Activated CD8-positive, alpha-beta T cell treated with anti-CD3 and anti-CD28 coated beads for 36 hours (primary cell): ENCODE measurements at regions not wholly inside any gene's neighbourhood (a gene's known extent, or its start where the extent isn't known, plus 50 kb on each side); places are given as distances from the start of the nearest gene placed in this dataset.

Experiments
- ATAC-seq: fragments of 200-7000 bp; cut with Tn5 transposase; one replicate; pipeline ENCODE4 v1.10.0; 2021; ENCODE audit warnings: mild to moderate bottlenecking, moderate library complexity
- CTCF ChIA-PET: fragments of 350-600 bp; sonication (Branson Sonifier 250); formaldehyde crosslinking; loops from one replicate; lab custom pipeline; 2021; ENCODE audit warnings: antibody characterized with exemption; lab: Charles Lee
- POLR2A ChIA-PET: fragments of 350-600 bp; sonication (Branson Sonifier 250); formaldehyde crosslinking; loops from one replicate; lab custom pipeline; 2021; ENCODE audit warnings: antibody characterized with exemption; lab: Charles Lee
- DNase-seq: peaks from one replicate; pipeline ENCODE4 v3.0.0-alpha.2; 2020
- H3K27ac Mint-ChIP-seq: one replicate; pipeline ENCODE4 v1.8.0; 2021; ENCODE audit warnings: mild to moderate bottlenecking, mixed read lengths
- H3K27me3 Mint-ChIP-seq: one replicate; pipeline ENCODE4 v1.8.0; 2021; ENCODE audit warnings: mixed read lengths
- H3K36me3 Mint-ChIP-seq: one replicate; pipeline ENCODE4 v1.8.0; 2021; ENCODE audit warnings: low read depth, mixed read lengths
- H3K4me1 Mint-ChIP-seq: one replicate; pipeline ENCODE4 v1.8.0; 2021; ENCODE audit warnings: low read depth, mixed read lengths
- H3K4me3 Mint-ChIP-seq: one replicate; pipeline ENCODE4 v1.8.0; 2021; ENCODE audit warnings: mild to moderate bottlenecking, moderate library complexity, mixed read lengths
- H3K9me3 Mint-ChIP-seq: one replicate; pipeline ENCODE4 v1.8.0; 2021; ENCODE audit warnings: mixed read lengths
- CTCF ChIP-seq: fragments of 200-600 bp; IDR thresholded peaks from one replicate; pipeline ENCODE4 v1.8.0; 2022; ENCODE audit warnings: antibody characterized with exemption, mild to moderate bottlenecking
- intact Hi-C: fragments of 100-400 bp; cut with micrococcal nuclease; formaldehyde crosslinking; loops from one replicate; pipeline ENCODE4 v1.10.0; 2022

DNA sequence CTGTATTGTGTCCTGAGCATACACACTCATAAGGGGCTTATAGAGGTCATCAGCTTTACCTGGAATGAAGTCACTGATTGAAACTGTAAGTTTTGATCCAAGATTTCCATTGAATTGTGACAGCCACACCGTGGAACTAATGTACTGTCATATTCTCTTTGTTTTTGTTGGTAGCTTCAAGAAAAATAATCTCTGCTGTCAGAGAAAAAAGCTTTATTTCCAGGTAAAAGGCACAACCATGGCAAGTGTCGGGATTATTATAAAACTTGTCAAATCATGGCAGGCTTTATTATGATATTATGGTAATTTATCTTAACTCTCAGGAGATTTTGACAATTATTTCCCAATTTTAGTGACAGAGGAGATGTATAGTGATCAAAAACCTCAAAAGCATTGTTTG, 191.2 kb downstream of the FAM170A start:
- Mint-ChIP-seq H3K27me3 (no peaks in the 10 kb centered on the region), H3K27ac (no peak overlapping the region), H3K36me3 (no peaks in the 10 kb centered on the region), H3K9me3 (no peaks in the 10 kb centered on the region), H3K4me3 (no peak overlapping the region), H3K4me1 (no peaks in the 10 kb centered on the region)
- TF ChIP-seq CTCF, result no peak
- DNase-seq, result no peak
- ChIA-PET POLR2A (no interaction called here), CTCF (no interaction called here)
- no peak for ATAC-seq
- intact Hi-C loops, result no loop called here

GRCh38 chr5:119828541-119828940, 199.2 kb downstream of the FAM170A start:
- CTCF ChIA-PET, result no interaction called here
- TF ChIP-seq CTCF, result no peak
- Mint-ChIP-seq H3K27ac (no peak overlapping the region), H3K36me3 (no peaks in the 10 kb centered on the region), H3K27me3 (no peaks in the 10 kb centered on the region), H3K4me3 (no peak overlapping the region), H3K9me3 (no peaks in the 10 kb centered on the region), H3K4me1 (no peaks in the 10 kb centered on the region)
- intact Hi-C loops, result no loop called here
- ATAC-seq, result no peak
- DNase-seq, result no peak
- POLR2A ChIA-PET, result no interaction called here

GRCh38 chr5:119829341-119829740, 200.0 kb downstream of the FAM170A start:
- H3K9me3 Mint-ChIP-seq, result no peaks in the 10 kb centered on the region
- no peak overlapping the region for H3K4me3 Mint-ChIP-seq
- no peak overlapping the region for H3K27ac Mint-ChIP-seq
- H3K36me3 Mint-ChIP-seq, result no peaks in the 10 kb centered on the region
- intact Hi-C loops, result no loop called here
- POLR2A ChIA-PET, result no interaction called here
- DNase-seq (no peak), ATAC-seq (no peak)
- H3K4me1 Mint-ChIP-seq, result no peaks in the 10 kb centered on the region
- CTCF ChIA-PET, result no interaction called here
- no peaks in the 10 kb centered on the region for H3K27me3 Mint-ChIP-seq
- no peak for TF ChIP-seq CTCF

DNA sequence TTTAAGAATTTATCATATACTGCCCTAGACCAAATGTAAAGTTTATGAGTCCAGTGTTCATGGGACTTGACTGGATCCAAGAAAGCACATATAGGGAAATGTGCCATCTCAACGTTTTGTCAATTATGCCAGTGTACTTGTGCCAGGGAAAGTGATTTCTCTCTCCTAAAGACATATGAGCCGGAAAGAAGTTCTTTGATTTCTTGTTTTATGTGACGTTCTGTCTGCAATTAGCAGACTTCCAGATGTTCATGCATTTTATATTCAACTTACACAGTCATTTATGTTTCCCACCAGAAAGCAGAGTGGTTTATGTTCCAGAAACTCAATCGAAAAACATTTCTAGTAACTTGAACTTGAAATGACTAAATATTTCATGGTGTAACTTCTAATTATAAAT, 203.8 kb downstream of the FAM170A start:
- no peaks in the 10 kb centered on the region for H3K36me3 Mint-ChIP-seq
- intact Hi-C loops, result no loop called here
- ATAC-seq (no peak), DNase-seq (no peak)
- H3K27me3 Mint-ChIP-seq, result no peaks in the 10 kb centered on the region
- ChIA-PET POLR2A (no interaction called here), CTCF (no interaction called here)
- no peak overlapping the region for H3K4me3 Mint-ChIP-seq
- H3K9me3 Mint-ChIP-seq, result no peaks in the 10 kb centered on the region
- no peak overlapping the region for H3K27ac Mint-ChIP-seq
- TF ChIP-seq CTCF, result no peak
- H3K4me1 Mint-ChIP-seq, result no peaks in the 10 kb centered on the region

DNA sequence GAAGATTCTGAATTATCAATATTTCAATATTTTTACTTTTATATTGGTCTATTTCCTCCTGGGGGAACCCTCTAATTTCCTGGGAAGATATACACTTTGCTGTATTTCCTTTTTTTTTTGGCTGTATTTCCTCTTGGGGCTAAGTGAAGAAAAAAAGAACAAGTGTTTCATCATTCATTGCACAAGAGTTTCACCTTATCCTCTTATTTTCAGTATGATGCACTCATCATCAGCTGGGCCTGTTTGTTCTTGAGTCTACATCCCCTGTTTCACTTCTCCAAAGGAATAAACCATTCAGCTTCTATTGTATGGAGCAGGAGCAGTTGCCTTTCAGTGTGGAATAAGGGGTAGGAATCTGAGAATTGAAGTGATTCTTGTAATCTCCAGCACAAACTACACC, 210.8 kb downstream of the FAM170A start:
- Mint-ChIP-seq H3K27me3 (no peaks in the 10 kb centered on the region), H3K9me3 (peaks cover 3% of the 10 kb centered on the region), H3K4me3 (no peak overlapping the region), H3K4me1 (no peaks in the 10 kb centered on the region), H3K27ac (no peak overlapping the region), H3K36me3 (no peaks in the 10 kb centered on the region)
- POLR2A ChIA-PET, result no interaction called here
- ATAC-seq (no peak), DNase-seq (no peak)
- intact Hi-C loops, result no loop called here
- CTCF ChIA-PET, result no interaction called here
- no peak for TF ChIP-seq CTCF
